ENCODE measurements at regions not wholly inside any gene's neighbourhood (a gene's known extent, or its start where the extent isn't known, plus 50 kb on each side); places are given as distances from the start of the nearest gene placed in this dataset.

DNA sequence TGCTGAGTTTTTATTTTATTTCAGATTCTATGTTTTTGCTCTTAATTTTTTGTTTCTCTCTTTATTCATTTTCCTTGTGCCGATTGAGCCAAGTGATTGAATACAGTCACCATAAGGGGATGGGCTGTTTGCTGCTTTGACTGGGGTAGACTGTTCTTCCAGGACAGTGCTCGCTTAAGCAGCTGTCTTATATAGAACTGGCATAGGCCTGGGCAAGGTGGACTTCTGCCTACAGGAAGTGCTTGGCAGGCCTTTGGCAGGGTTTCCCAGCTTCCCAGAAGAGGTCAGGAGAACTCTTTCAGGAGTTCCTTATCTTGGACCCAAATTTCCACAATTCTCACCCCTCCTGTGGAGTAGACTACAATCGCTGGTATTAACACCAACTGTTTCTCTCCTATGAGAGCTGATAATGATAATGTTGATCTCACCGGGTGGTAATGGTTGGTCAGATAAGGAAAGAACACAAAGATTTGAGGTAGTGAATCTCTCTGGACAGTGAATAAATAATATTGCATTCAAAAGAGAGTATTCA is 207.5 kb upstream of the ST6GAL2 start:
- TF ChIP-seq, protein P1, sequence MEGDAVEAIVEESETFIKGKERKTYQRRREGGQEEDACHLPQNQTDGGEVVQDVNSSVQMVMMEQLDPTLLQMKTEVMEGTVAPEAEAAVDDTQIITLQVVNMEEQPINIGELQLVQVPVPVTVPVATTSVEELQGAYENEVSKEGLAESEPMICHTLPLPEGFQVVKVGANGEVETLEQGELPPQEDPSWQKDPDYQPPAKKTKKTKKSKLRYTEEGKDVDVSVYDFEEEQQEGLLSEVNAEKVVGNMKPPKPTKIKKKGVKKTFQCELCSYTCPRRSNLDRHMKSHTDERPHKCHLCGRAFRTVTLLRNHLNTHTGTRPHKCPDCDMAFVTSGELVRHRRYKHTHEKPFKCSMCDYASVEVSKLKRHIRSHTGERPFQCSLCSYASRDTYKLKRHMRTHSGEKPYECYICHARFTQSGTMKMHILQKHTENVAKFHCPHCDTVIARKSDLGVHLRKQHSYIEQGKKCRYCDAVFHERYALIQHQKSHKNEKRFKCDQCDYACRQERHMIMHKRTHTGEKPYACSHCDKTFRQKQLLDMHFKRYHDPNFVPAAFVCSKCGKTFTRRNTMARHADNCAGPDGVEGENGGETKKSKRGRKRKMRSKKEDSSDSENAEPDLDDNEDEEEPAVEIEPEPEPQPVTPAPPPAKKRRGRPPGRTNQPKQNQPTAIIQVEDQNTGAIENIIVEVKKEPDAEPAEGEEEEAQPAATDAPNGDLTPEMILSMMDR (IDR thresholded peaks at IDR 0.05; ENCODE audit: unreplicated experiment in 3 of 3): no peak
- no peaks in the 10 kb centered on the region for H3K9me3 Mint-ChIP-seq
- H3K4me1 Mint-ChIP-seq: peaks cover 20% of the 10 kb centered on the region
- peaks cover 4% of the 10 kb centered on the region for H3K27me3 Mint-ChIP-seq (ENCODE audit: low read depth)
- no peak overlapping the region for H3K4me3 Mint-ChIP-seq
- no peak overlapping the region for H3K27ac Mint-ChIP-seq
- no peaks in the 10 kb centered on the region for H3K36me3 Mint-ChIP-seq (ENCODE audit: low read depth)

- Mint-ChIP-seq H3K27me3 (ENCODE audit: low read depth) (peaks cover 4% of the 10 kb centered on the region), H3K36me3 (ENCODE audit: low read depth) (no peaks in the 10 kb centered on the region), H3K4me1 (peaks cover 20% of the 10 kb centered on the region), H3K9me3 (no peaks in the 10 kb centered on the region), H3K4me3 (no peak overlapping the region), H3K27ac (no peak overlapping the region)
- TF ChIP-seq, protein P1 (IDR thresholded peaks at IDR 0.05; ENCODE audit: unreplicated experiment in 3 of 3): no peak
Measured at GRCh38 chr2:107094450-107094986, 208.6 kb upstream of the ST6GAL2 start.

DNA sequence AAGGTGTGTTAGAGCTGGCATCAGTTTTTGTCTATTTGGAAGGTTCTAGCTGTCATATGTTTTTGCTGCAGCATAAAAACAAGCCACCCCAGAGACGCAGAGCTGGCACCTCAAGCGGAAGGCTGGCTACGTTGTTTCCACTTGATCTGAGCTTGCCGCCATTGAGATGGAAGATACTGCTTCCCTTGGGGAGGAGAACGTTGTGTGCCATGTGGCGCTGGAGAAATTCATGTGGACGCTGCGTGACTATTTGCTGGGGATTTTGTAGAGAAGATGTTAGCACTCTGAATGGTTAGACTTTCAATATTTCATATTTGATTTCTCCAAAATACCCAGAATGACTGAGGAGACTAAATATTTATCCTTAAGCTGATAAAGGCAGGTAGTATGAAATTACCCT is 216.2 kb upstream of the ST6GAL2 start:
- Mint-ChIP-seq H3K27ac (no peak overlapping the region), H3K36me3 (ENCODE audit: low read depth) (no peaks in the 10 kb centered on the region), H3K4me1 (peaks cover 8% of the 10 kb centered on the region), H3K9me3 (peaks cover 9% of the 10 kb centered on the region), H3K27me3 (ENCODE audit: low read depth) (peaks cover 4% of the 10 kb centered on the region), H3K4me3 (no peak overlapping the region)
- TF ChIP-seq, protein P1 (IDR thresholded peaks at IDR 0.05; ENCODE audit: unreplicated experiment in 3 of 3): no peak

GRCh38 chr2:107107351-107107750 is 221.4 kb upstream of the ST6GAL2 start:
- Mint-ChIP-seq H3K9me3 (peaks cover 17% of the 10 kb centered on the region), H3K36me3 (ENCODE audit: low read depth) (no peaks in the 10 kb centered on the region), H3K4me3 (no peak overlapping the region), H3K4me1 (no peaks in the 10 kb centered on the region), H3K27ac (no peak overlapping the region), H3K27me3 (ENCODE audit: low read depth) (peaks cover 5% of the 10 kb centered on the region)
- TF ChIP-seq, protein P1 (IDR thresholded peaks at IDR 0.05; ENCODE audit: unreplicated experiment in 3 of 3): no peak

DNA sequence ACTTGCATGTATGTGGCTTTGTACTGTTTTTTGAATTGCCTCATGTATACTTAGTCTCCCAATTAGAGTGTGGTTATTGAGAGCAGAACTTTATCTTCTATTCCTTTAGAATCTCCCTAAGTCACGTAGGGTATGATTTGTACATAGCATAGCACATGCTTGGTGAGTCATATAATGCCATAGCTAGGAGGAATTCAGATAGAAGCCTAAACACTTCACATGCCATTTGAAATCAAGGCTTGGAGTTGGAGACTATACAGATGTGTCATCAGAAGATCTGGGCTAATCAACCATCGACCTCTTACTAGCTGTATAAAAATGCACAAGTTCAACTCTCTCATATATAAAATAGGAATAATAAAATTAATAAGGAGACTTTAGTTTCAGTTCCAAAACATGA is 222.6 kb upstream of the ST6GAL2 start:
- Mint-ChIP-seq H3K27ac (no peak overlapping the region), H3K36me3 (ENCODE audit: low read depth) (no peaks in the 10 kb centered on the region), H3K4me3 (no peak overlapping the region), H3K9me3 (peaks cover 13% of the 10 kb centered on the region), H3K4me1 (no peaks in the 10 kb centered on the region), H3K27me3 (ENCODE audit: low read depth) (peaks cover 5% of the 10 kb centered on the region)
- TF ChIP-seq, protein P1 (IDR thresholded peaks at IDR 0.05; ENCODE audit: unreplicated experiment in 3 of 3): no peak

DNA sequence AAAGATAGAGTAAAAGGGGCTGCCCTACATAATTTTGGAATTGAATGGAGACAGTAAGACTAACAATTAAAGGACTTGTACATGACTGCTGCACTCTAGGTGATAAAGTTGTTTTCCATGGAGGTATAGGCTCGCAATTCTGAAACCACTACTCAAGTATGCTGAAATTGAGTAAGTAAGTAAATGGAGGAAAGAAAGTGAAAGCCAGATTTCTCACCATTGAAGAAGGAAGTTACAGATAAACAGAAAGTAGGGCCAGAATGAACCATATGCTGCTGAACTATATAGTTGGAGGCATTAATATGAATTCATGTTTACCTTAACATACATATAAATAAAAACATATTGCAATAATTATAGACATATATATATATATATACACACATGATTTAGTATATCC is 225.7 kb upstream of the ST6GAL2 start:
- Mint-ChIP-seq H3K27ac (no peak overlapping the region), H3K4me3 (no peak overlapping the region), H3K9me3 (peaks cover 8% of the 10 kb centered on the region), H3K27me3 (ENCODE audit: low read depth) (peaks cover 5% of the 10 kb centered on the region), H3K4me1 (no peaks in the 10 kb centered on the region), H3K36me3 (ENCODE audit: low read depth) (no peaks in the 10 kb centered on the region)
- TF ChIP-seq, protein P1 (IDR thresholded peaks at IDR 0.05; ENCODE audit: unreplicated experiment in 3 of 3): no peak

Data from nephron (organoid).